OCI-LY7 (cell line): ENCODE measurements at regions not wholly inside any gene's neighbourhood (a gene's known extent, or its start where the extent isn't known, plus 50 kb on each side); places are given as distances from the start of the nearest gene placed in this dataset.

Source experiments
- BruUV-seq: library from RNA; stranded (reverse); fragments of 400-500 nt; replicated peaks from 2 replicates; lab custom pipeline; 2021; lab: Mats Ljungman, UMichigan
- CTCF ChIA-PET: fragments of 300-600 bp; sonication (Branson Sonifier 250); formaldehyde crosslinking; loops from one replicate; lab custom pipeline; 2022; ENCODE audit warnings: antibody characterized with exemption; ENCODE audit not compliant: unreplicated experiment; lab: Charles Lee
- POLR2A ChIA-PET: fragments of 300-600 bp; sonication (Branson Sonifier 250); formaldehyde crosslinking; loops from one replicate; lab custom pipeline; 2022; ENCODE audit warnings: antibody characterized with exemption; lab: Charles Lee
- DNase-seq: peaks from one replicate; pipeline ENCODE4 v3.0.0-alpha.2; 2015; ENCODE audit warnings: low spot score
- H2AFZ ChIP-seq: fragments of 200-600 bp; sonication (generic), shearing (Covaris generic); 2 replicates; pipeline ENCODE4 v1.6.1; 2014; ENCODE audit warnings: mild to moderate bottlenecking, antibody characterized with exemption, low read length, moderate library complexity
- H3K27ac ChIP-seq: fragments of 200-600 bp; sonication (generic); 2 replicates; pipeline ENCODE4 v1.5.1; 2014; ENCODE audit warnings: mixed run types, low read depth, mild to moderate bottlenecking, moderate library complexity, low read length, inconsistent platforms; ENCODE audit not compliant: poor library complexity, severe bottlenecking
- H3K36me3 ChIP-seq: fragments of 200-600 bp; sonication (generic); 2 replicates; pipeline ENCODE4 v1.6.1; 2014; ENCODE audit warnings: mild to moderate bottlenecking, antibody characterized with exemption, low read length, moderate library complexity, mixed read lengths; ENCODE audit not compliant: insufficient read depth
- H3K4me1 ChIP-seq: fragments of 200-600 bp; sonication (generic); 2 replicates; pipeline ENCODE4 v1.5.1; 2014; ENCODE audit warnings: mild to moderate bottlenecking, low read length; ENCODE audit not compliant: insufficient read depth, poor library complexity, severe bottlenecking
- H3K4me2 ChIP-seq: fragments of 200-600 bp; sonication (generic); 2 replicates; pipeline ENCODE4 v1.6.1; 2014; ENCODE audit warnings: mild to moderate bottlenecking, low read length
- H3K4me3 ChIP-seq: fragments of 200-600 bp; sonication (generic); 2 replicates; pipeline ENCODE4 v1.5.1; 2014; ENCODE audit warnings: mild to moderate bottlenecking, low read depth, low read length; ENCODE audit not compliant: poor library complexity, severe bottlenecking
- H3K79me2 ChIP-seq: fragments of 200-600 bp; sonication (generic); 2 replicates; pipeline ENCODE4 v1.6.1; 2016; ENCODE audit warnings: low read depth, mild to moderate bottlenecking, low read length, moderate library complexity, mixed read lengths; ENCODE audit not compliant: insufficient read depth
- H3K9me2 ChIP-seq: fragments of 200-600 bp; sonication (generic); 2 replicates; pipeline ENCODE4 v1.6.1; 2016; ENCODE audit warnings: mild to moderate bottlenecking, low read length, mixed read lengths; ENCODE audit not compliant: insufficient read depth
- H3K9me3 ChIP-seq: fragments of 200-600 bp; sonication (generic); 2 replicates; pipeline ENCODE4 v1.6.1; 2014; ENCODE audit warnings: mild to moderate bottlenecking, mixed run types, low read length, mixed read lengths
- H4K20me1 ChIP-seq: fragments of 200-600 bp; sonication (generic); 2 replicates; pipeline ENCODE4 v1.6.1; 2014; ENCODE audit warnings: mild to moderate bottlenecking, antibody characterized with exemption, low read length, moderate library complexity, mixed read lengths; ENCODE audit not compliant: insufficient read depth
- CTCF ChIP-seq: fragments of 200-600 bp; sonication (generic); conservative IDR thresholded peaks from 2 replicates; pipeline ENCODE4 v1.5.1; 2014; ENCODE audit warnings: mild to moderate bottlenecking, antibody characterized with exemption, low read length, moderate library complexity, mixed read lengths
- EZH2phosphoT487 ChIP-seq: fragments of 200-600 bp; sonication (generic); IDR thresholded peaks from 2 replicates; pipeline ENCODE4 v1.6.1; 2018; ENCODE audit warnings: low read depth, borderline replicate concordance, mild to moderate bottlenecking, mixed run types, antibody characterized with exemption, low read length, moderate library complexity, mixed read lengths
- intact Hi-C: fragments of 100-400 bp; cut with micrococcal nuclease; formaldehyde crosslinking; loops from one replicate; pipeline ENCODE4 v1.10.0; 2022; ENCODE audit not compliant: unreplicated experiment

- H3K9me2 ChIP-seq, result no peaks in the 10 kb centered on the region
- no peak overlapping the region for H3K4me2 ChIP-seq
- no TSS peak for BruUV-seq
- DNase-seq, result no peak
- H3K4me3 ChIP-seq, result no peak overlapping the region
- no peaks in the 10 kb centered on the region for H3K79me2 ChIP-seq
- H2AFZ ChIP-seq, result no peak overlapping the region
- no peaks in the 10 kb centered on the region for H3K36me3 ChIP-seq
- intact Hi-C loops, result no loop called here
- H3K9me3 ChIP-seq, result no peaks in the 10 kb centered on the region
- H3K27ac ChIP-seq, result no peak overlapping the region
- TF ChIP-seq CTCF, result no peak
- ChIA-PET POLR2A (interaction anchor here (1.4 kb wide), 1 partner anchor 10 kb away, joined by 3 read pairs; no protein-coding TSS in a partner anchor), CTCF (no interaction called here)
- H4K20me1 ChIP-seq, result no peaks in the 10 kb centered on the region
- H3K4me1 ChIP-seq, result peaks cover 10% of the 10 kb centered on the region
These were observed 159.1 kb upstream of the GPR12 start for GRCh38 chr13:26919732-26920131.

- no TSS peak for BruUV-seq
- no peak for TF ChIP-seq CTCF
- no peak for TF ChIP-seq EZH2phosphoT487
These were observed 158.7 kb upstream of the GPR12 start for GRCh38 chr13:26919311-26919710.

GRCh38 chr13:26914624-26915023 is 154.0 kb upstream of the GPR12 start:
- intact Hi-C loops, result no loop called here
- no peak overlapping the region for H3K27ac ChIP-seq
- no peak overlapping the region for H3K4me2 ChIP-seq
- H3K9me2 ChIP-seq, result no peaks in the 10 kb centered on the region
- H4K20me1 ChIP-seq, result no peaks in the 10 kb centered on the region
- H3K4me1 ChIP-seq, result no peaks in the 10 kb centered on the region
- H3K4me3 ChIP-seq, result no peak overlapping the region
- no peak for DNase-seq
- ChIA-PET CTCF (no interaction called here), POLR2A (interaction anchor here (0.6 to 0.7 kb wide), 4 partner anchors 11 to 343 kb away, joined by 3 to 5 read pairs (median 3); no protein-coding TSS in a partner anchor)
- H3K9me3 ChIP-seq, result no peaks in the 10 kb centered on the region
- H3K79me2 ChIP-seq, result no peaks in the 10 kb centered on the region
- H2AFZ ChIP-seq, result no peak overlapping the region
- no TSS peak for BruUV-seq
- no peak for TF ChIP-seq EZH2phosphoT487
- no peak for TF ChIP-seq CTCF
- H3K36me3 ChIP-seq, result no peaks in the 10 kb centered on the region

More at GRCh38 chr13:26919311-26919710, 158.7 kb upstream of the GPR12 start:
- intact Hi-C loops, result no loop called here
- Histone ChIP-seq H3K4me2 (no peak overlapping the region), H3K4me1 (peaks cover 10% of the 10 kb centered on the region), H3K9me2 (no peaks in the 10 kb centered on the region), H3K79me2 (no peaks in the 10 kb centered on the region), H3K9me3 (no peaks in the 10 kb centered on the region), H3K36me3 (no peaks in the 10 kb centered on the region), H3K4me3 (no peak overlapping the region), H4K20me1 (no peaks in the 10 kb centered on the region), H3K27ac (no peak overlapping the region), H2AFZ (no peak overlapping the region)
- ChIA-PET POLR2A (interaction anchor here (1.4 kb wide), 1 partner anchor 10 kb away, joined by 3 read pairs; no protein-coding TSS in a partner anchor), CTCF (no interaction called here)
- DNase-seq, result no peak
